ENCODE measurements at regions not wholly inside any gene's neighbourhood (a gene's known extent, or its start where the extent isn't known, plus 50 kb on each side); places are given as distances from the start of the nearest gene placed in this dataset.

DNA sequence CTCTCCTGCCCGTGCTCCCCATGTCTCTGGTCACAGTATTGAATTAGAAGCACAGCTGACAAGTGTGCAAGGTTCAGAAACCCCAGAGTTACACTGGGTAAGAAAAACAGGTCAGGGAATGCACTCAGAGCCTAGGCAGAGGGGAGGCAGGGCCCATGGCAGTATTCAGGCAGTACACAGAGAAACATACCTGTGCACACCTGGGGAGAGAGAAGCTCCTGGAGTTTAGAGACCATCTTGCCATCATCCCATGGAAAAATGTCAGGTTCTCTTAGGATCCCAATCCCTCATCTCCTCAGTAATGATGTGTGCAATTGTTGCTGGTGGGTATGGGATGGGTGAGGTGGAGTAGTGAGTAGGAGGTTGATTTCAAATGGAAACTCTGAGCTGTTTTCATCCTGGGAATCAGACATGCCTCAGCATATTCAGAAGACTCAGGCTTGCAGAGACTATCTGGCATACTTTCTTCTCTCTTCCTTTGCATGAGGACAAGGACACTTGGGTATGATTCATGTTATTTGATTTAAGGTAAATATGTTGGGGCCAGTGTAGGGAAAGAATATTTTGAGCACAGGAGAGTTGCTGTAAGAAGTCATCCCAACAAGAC lies 228.5 kb downstream of the ESM1 start:
- Histone ChIP-seq H3K4me2 (no peak overlapping the region), H3K36me3 (ENCODE audit: insufficient read depth) (no peaks in the 10 kb centered on the region), H3K9me2 (ENCODE audit: insufficient read depth) (no peaks in the 10 kb centered on the region), H3K4me1 (ENCODE audit: insufficient read depth) (no peaks in the 10 kb centered on the region), H3K27ac (ENCODE audit: low read depth) (no peak overlapping the region), H3K27me3 (ENCODE audit: insufficient read depth) (no peaks in the 10 kb centered on the region), H3F3A (replicated peaks; ENCODE audit: low read depth) (no peaks in the 10 kb centered on the region), H3K79me2 (replicated peaks; ENCODE audit: insufficient read depth) (no peaks in the 10 kb centered on the region), H4K20me1 (replicated peaks; ENCODE audit: insufficient read depth) (no peaks in the 10 kb centered on the region), H3K4me3 (no peak overlapping the region), H2AFZ (no peak overlapping the region)
- H3K27me3 Mint-ChIP-seq (ENCODE audit: insufficient read depth, low read depth, poor library complexity), result no peaks in the 10 kb centered on the region
- no peak overlapping the region for H3K4me3 Mint-ChIP-seq
- no peak for ATAC-seq
- DNase-seq (ENCODE audit: low spot score), result no peak
- H3K36me3 Mint-ChIP-seq (ENCODE audit: low read depth), result no peaks in the 10 kb centered on the region
- TF ChIP-seq EZH2 (IDR thresholded peaks at IDR 0.05; ENCODE audit: low read depth, unreplicated experiment) (no peak), POLR2AphosphoS5 (IDR thresholded peaks at IDR 0.05; ENCODE audit: low read depth) (no peak), STAT1 (IDR thresholded peaks at IDR 0.05; ENCODE audit: unreplicated experiment) (no peak), NANOG (IDR thresholded peaks at IDR 0.05; ENCODE audit: borderline replicate concordance) (no peak), EZH2phosphoT487 (IDR thresholded peaks at IDR 0.05; ENCODE audit: unreplicated experiment) (no peak), ZNF462 (CRISPR knock-in tag; IDR thresholded peaks at IDR 0.05) (no peak), ZNF331 (CRISPR knock-in tag; IDR thresholded peaks at IDR 0.05; ENCODE audit: low read depth) (no peak), REST (IDR thresholded peaks at IDR 0.05; ENCODE audit: unreplicated experiment) (no peak), ZNF114 (CRISPR knock-in tag; IDR thresholded peaks at IDR 0.05) (no peak), CREB1 (CRISPR knock-in tag; IDR thresholded peaks at IDR 0.05; ENCODE audit: low read depth) (no peak)
- TF ChIP-seq, protein P1, sequence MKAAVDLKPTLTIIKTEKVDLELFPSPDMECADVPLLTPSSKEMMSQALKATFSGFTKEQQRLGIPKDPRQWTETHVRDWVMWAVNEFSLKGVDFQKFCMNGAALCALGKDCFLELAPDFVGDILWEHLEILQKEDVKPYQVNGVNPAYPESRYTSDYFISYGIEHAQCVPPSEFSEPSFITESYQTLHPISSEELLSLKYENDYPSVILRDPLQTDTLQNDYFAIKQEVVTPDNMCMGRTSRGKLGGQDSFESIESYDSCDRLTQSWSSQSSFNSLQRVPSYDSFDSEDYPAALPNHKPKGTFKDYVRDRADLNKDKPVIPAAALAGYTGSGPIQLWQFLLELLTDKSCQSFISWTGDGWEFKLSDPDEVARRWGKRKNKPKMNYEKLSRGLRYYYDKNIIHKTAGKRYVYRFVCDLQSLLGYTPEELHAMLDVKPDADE (IDR thresholded peaks at IDR 0.05), result no peak
- no peaks in the 10 kb centered on the region for H3K9me3 Mint-ChIP-seq
- no peaks in the 10 kb centered on the region for H3K4me1 Mint-ChIP-seq
- no peak overlapping the region for H3K27ac Mint-ChIP-seq

Measured in GM23338 (cell line).